Thyroid gland (tissue), 4 donors: ENCODE measurements at regions not wholly inside any gene's neighbourhood (a gene's known extent, or its start where the extent isn't known, plus 50 kb on each side); places are given as distances from the start of the nearest gene placed in this dataset.

ENCODE experiments used
- DNase-seq, 2 donors: peaks; one replicate each; pipeline ENCODE4 v3.0.0-alpha.2; 2019
- H3K27ac ChIP-seq, 3 donors: fragments of 200-600 bp; sonication (generic); 1 replicate in 2 of 3; 2 replicates in 1 of 3; pipeline ENCODE4 v1.5.1; 2016 to 2019; ENCODE audit warnings: mild to moderate bottlenecking in 1 of 3, moderate library complexity in 1 of 3
- H3K27me3 ChIP-seq: fragments of 200-600 bp; sonication (generic); one replicate; pipeline ENCODE4 v1.5.1; 2019
- H3K36me3 ChIP-seq, 2 donors: fragments of 200-600 bp; sonication (generic); one replicate each; pipeline ENCODE4 v1.5.1; 2016 to 2019
- H3K4me1 ChIP-seq, 2 donors: fragments of 200-600 bp; sonication (generic); one replicate each; pipeline ENCODE4 v1.5.1; 2017 to 2019
- H3K4me3 ChIP-seq, 3 donors: fragments of 200-600 bp; sonication (generic); replicated peaks in 1 of 3; 1 replicate in 2 of 3; 2 replicates in 1 of 3; pipeline ENCODE4 v1.5.1; 2016; ENCODE audit warnings: mild to moderate bottlenecking in 1 of 3
- H3K9me3 ChIP-seq: fragments of 200-600 bp; sonication (generic); one replicate; pipeline ENCODE4 v1.5.1; 2017
- CTCF ChIP-seq, 6 experiments: fragments of 200-600 bp in 3 of 6; fragments of 450-650 bp in 3 of 6; sonication (generic) in 3 of 6; IDR thresholded peaks; one replicate each; pipeline ENCODE4 v1.5.1; 2016 to 2019; ENCODE audit warnings: antibody characterized with exemption in 6 of 6, mild to moderate bottlenecking in 2 of 6, inconsistent platforms in 1 of 6, moderate library complexity in 1 of 6
- POLR2A ChIP-seq, 2 donors: fragments of 450-650 bp; IDR thresholded peaks; one replicate each; pipeline ENCODE4 v1.6.1; 2017; ENCODE audit warnings: antibody characterized with exemption in 2 of 2, mild to moderate bottlenecking in 2 of 2, moderate library complexity in 1 of 2
- WGBS, 2 donors: methylation state at CpG; one replicate each; pipeline ENCODE4 v1.1.5; 2017; 5-methylcytosine and 5-hydroxymethylcytosine counted together
- intact Hi-C: fragments of 100-400 bp; cut with DNase I; formaldehyde crosslinking; loops from one replicate; pipeline ENCODE4 v1.15.1; 2023

GRCh38 chrX:113868711-113869110 lies 715.2 kb upstream of the HTR2C start:
- 80 to 86% methylated on average over 3 of the region's 3 CpGs for WGBS, 2 donors
- DNase-seq = no peak
- H3K27me3 ChIP-seq = no peaks in the 10 kb centered on the region
- no peak for TF ChIP-seq POLR2A (IDR thresholded peaks at IDR 0.05)
- TF ChIP-seq CTCF (IDR thresholded peaks at IDR 0.05) = no peak
- H3K4me1 ChIP-seq = no peaks in the 10 kb centered on the region
- no peaks in the 10 kb centered on the region for H3K9me3 ChIP-seq
- no peak overlapping the region for H3K27ac ChIP-seq
- intact Hi-C loops = no loop called here
- no peaks in the 10 kb centered on the region for H3K36me3 ChIP-seq
- no peak overlapping the region for H3K4me3 ChIP-seq

DNA sequence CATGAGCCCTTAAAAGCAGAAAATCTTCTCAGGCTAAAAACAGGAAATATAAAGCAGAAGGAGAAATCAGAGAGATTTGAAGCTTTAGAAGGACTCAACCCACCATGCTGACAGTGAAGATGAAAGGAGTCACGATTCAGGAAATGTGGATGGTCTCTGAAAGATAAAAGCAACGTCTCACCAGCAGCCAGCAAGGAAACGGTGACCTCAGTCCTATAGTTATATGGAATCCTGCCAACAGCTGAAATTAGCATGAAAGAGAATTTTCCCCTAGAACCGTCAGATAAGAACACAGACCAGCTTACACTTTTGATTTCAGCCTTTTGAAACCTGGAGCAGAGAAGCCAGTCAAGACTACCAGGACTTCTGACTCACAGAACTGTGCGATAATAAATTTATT lies 715.7 kb upstream of the HTR2C start:
- Histone ChIP-seq H3K27ac (no peak overlapping the region), H3K4me3 (no peak overlapping the region), H3K36me3 (no peaks in the 10 kb centered on the region), H3K27me3 (no peaks in the 10 kb centered on the region), H3K9me3 (no peaks in the 10 kb centered on the region), H3K4me1 (no peaks in the 10 kb centered on the region)
- intact Hi-C loops = no loop called here
- DNase-seq = no peak
- TF ChIP-seq POLR2A (IDR thresholded peaks at IDR 0.05) = no peak
- TF ChIP-seq CTCF (IDR thresholded peaks at IDR 0.05) = no peak
- WGBS, 2 donors = 34 to 43% methylated on average over 5 of the region's 5 CpGs

GRCh38 chrX:113849408-113849807 lies 734.5 kb upstream of the HTR2C start:
- DNase-seq = no peak
- H3K27me3 ChIP-seq = no peaks in the 10 kb centered on the region
- no peak overlapping the region for H3K27ac ChIP-seq
- intact Hi-C loops = no loop called here
- no peak overlapping the region for H3K4me3 ChIP-seq
- H3K4me1 ChIP-seq = no peaks in the 10 kb centered on the region
- no peaks in the 10 kb centered on the region for H3K36me3 ChIP-seq
- no peak for TF ChIP-seq POLR2A (IDR thresholded peaks at IDR 0.05)
- no peak for TF ChIP-seq CTCF (IDR thresholded peaks at IDR 0.05)
- no peaks in the 10 kb centered on the region for H3K9me3 ChIP-seq

- H3K36me3 ChIP-seq = no peaks in the 10 kb centered on the region
- 62 to 74% methylated on average over 6 to 8 of the region's 8 CpGs for WGBS, 2 donors
- TF ChIP-seq POLR2A (IDR thresholded peaks at IDR 0.05) (no peak), CTCF (IDR thresholded peaks at IDR 0.05) (no peak)
- H3K9me3 ChIP-seq = no peaks in the 10 kb centered on the region
- H3K4me3 ChIP-seq = no peak overlapping the region
- H3K27me3 ChIP-seq = no peaks in the 10 kb centered on the region
- DNase-seq = peak in 1 of 2 donors; percentile 2
- intact Hi-C loops = no loop called here
- no peak overlapping the region for H3K27ac ChIP-seq
- H3K4me1 ChIP-seq = no peaks in the 10 kb centered on the region
Observed at GRCh38 chrX:113833096-113834055, 750.5 kb upstream of the HTR2C start.

GRCh38 chrX:113828470-113828869 lies 755.4 kb upstream of the HTR2C start:
- Histone ChIP-seq H3K36me3 (no peaks in the 10 kb centered on the region), H3K9me3 (no peaks in the 10 kb centered on the region), H3K27ac (no peak overlapping the region), H3K27me3 (no peaks in the 10 kb centered on the region), H3K4me3 (no peak overlapping the region), H3K4me1 (no peaks in the 10 kb centered on the region)
- intact Hi-C loops = no loop called here
- TF ChIP-seq CTCF (IDR thresholded peaks at IDR 0.05) (no peak), POLR2A (IDR thresholded peaks at IDR 0.05) (no peak)
- WGBS, 2 donors = 79 to 80% methylated on average over 6 to 7 of the region's 7 CpGs
- no peak for DNase-seq
